Adrenal gland (tissue), 5 donors: ENCODE measurements at regions not wholly inside any gene's neighbourhood (a gene's known extent, or its start where the extent isn't known, plus 50 kb on each side); places are given as distances from the start of the nearest gene placed in this dataset.

Source experiments
- POLR2A ChIP-seq, 2 donors: fragments of 450-650 bp; IDR thresholded peaks; one replicate each; pipeline ENCODE4 v1.6.1; 2017; ENCODE audit warnings: antibody characterized with exemption in 2 of 2, mild to moderate bottlenecking in 2 of 2, moderate library complexity in 1 of 2
- TF ChIP-seq, protein P1 (sequence below), 6 experiments: fragments of 450-650 bp in 4 of 6; fragments of 200-600 bp in 2 of 6; sonication (generic) in 1 of 6; IDR thresholded peaks; 1 replicate in 5 of 6; 2 replicates in 1 of 6; pipeline versions ENCODE4 v1.5.1 to v1.8.0; 2016 to 2021; ENCODE audit warnings: antibody characterized with exemption in 6 of 6, mild to moderate bottlenecking in 2 of 6, moderate library complexity in 1 of 6
- donor health status: DM: no; HTN: no; CAD: no.

- TF ChIP-seq POLR2A (IDR thresholded peaks at IDR 0.05): no peak
- TF ChIP-seq, protein P1, sequence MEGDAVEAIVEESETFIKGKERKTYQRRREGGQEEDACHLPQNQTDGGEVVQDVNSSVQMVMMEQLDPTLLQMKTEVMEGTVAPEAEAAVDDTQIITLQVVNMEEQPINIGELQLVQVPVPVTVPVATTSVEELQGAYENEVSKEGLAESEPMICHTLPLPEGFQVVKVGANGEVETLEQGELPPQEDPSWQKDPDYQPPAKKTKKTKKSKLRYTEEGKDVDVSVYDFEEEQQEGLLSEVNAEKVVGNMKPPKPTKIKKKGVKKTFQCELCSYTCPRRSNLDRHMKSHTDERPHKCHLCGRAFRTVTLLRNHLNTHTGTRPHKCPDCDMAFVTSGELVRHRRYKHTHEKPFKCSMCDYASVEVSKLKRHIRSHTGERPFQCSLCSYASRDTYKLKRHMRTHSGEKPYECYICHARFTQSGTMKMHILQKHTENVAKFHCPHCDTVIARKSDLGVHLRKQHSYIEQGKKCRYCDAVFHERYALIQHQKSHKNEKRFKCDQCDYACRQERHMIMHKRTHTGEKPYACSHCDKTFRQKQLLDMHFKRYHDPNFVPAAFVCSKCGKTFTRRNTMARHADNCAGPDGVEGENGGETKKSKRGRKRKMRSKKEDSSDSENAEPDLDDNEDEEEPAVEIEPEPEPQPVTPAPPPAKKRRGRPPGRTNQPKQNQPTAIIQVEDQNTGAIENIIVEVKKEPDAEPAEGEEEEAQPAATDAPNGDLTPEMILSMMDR (IDR thresholded peaks at IDR 0.05): no peak
Observed at GRCh38 chr17:13735861-13736260, 134.1 kb upstream of the HS3ST3A1 start.
